GM23338 (cell line): ENCODE measurements at regions not wholly inside any gene's neighbourhood (a gene's known extent, or its start where the extent isn't known, plus 50 kb on each side); places are given as distances from the start of the nearest gene placed in this dataset.

Experiments used
- ATAC-seq: fragments of 200-7000 bp; cut with Tn5 transposase; 3 replicates; pipeline ENCODE4 v1.9.1; 2020
- DNase-seq: peaks from one replicate; pipeline ENCODE4 v3.0.0-alpha.2; 2015; ENCODE audit warnings: low spot score
- H2AFZ ChIP-seq: fragments of 200-600 bp; sonication (generic); 2 replicates; pipeline ENCODE4 v1.8.0; 2016; ENCODE audit warnings: antibody characterized with exemption, mild to moderate bottlenecking, moderate library complexity
- H3F3A ChIP-seq: fragments of 200-600 bp; sonication (generic); replicated peaks from 2 replicates; pipeline ENCODE4 v1.8.0; 2017; ENCODE audit warnings: antibody characterized with exemption, mixed run types, low read depth
- H3K27ac ChIP-seq: fragments of 200-600 bp; sonication (generic); 2 replicates; pipeline ENCODE4 v1.6.1; 2016; ENCODE audit warnings: low read depth
- H3K27me3 ChIP-seq: fragments of 200-600 bp; sonication (generic); 2 replicates; pipeline ENCODE4 v1.8.0; 2016; ENCODE audit warnings: mild to moderate bottlenecking, mixed run types, moderate library complexity; ENCODE audit not compliant: insufficient read depth
- H3K36me3 ChIP-seq: fragments of 200-600 bp; sonication (generic); 2 replicates; pipeline ENCODE4 v1.8.0; 2016; ENCODE audit warnings: mild to moderate bottlenecking; ENCODE audit not compliant: insufficient read depth
- H3K4me1 ChIP-seq: fragments of 200-600 bp; sonication (generic); 2 replicates; pipeline ENCODE4 v1.8.0; 2016; ENCODE audit warnings: mild to moderate bottlenecking, moderate library complexity; ENCODE audit not compliant: insufficient read depth
- H3K4me2 ChIP-seq: fragments of 200-600 bp; sonication (generic); 2 replicates; pipeline ENCODE4 v1.7.1; 2017; ENCODE audit warnings: mixed run types
- H3K4me3 ChIP-seq: fragments of 200-600 bp; sonication (generic); 2 replicates; pipeline ENCODE4 v1.6.1; 2016; ENCODE audit warnings: mixed run types
- H3K79me2 ChIP-seq: fragments of 200-600 bp; sonication (generic); replicated peaks from 2 replicates; pipeline ENCODE4 v1.8.0; 2017; ENCODE audit warnings: mild to moderate bottlenecking; ENCODE audit not compliant: insufficient read depth
- H3K9me2 ChIP-seq: fragments of 200-600 bp; sonication (generic); 2 replicates; pipeline ENCODE4 v1.8.0; 2017; ENCODE audit not compliant: insufficient read depth
- H4K20me1 ChIP-seq: fragments of 200-600 bp; sonication (generic); replicated peaks from 2 replicates; pipeline ENCODE4 v1.8.0; 2017; ENCODE audit warnings: mild to moderate bottlenecking; ENCODE audit not compliant: insufficient read depth
- H3K27ac Mint-ChIP-seq: 2 replicates; pipeline ENCODE4 v1.8.0; 2020; ENCODE audit warnings: inconsistent platforms, mild to moderate bottlenecking, moderate library complexity, mixed read lengths
- H3K27me3 Mint-ChIP-seq: 3 replicates; pipeline ENCODE4 v1.8.0; 2022; ENCODE audit warnings: low read depth, mild to moderate bottlenecking, moderate library complexity, mixed read lengths, inconsistent platforms; ENCODE audit not compliant: insufficient read depth, poor library complexity
- H3K36me3 Mint-ChIP-seq: 3 replicates; pipeline ENCODE4 v1.8.0; 2021; ENCODE audit warnings: low read depth, mild to moderate bottlenecking, inconsistent platforms, moderate library complexity, mixed read lengths
- H3K4me1 Mint-ChIP-seq: 3 replicates; pipeline ENCODE4 v1.8.0; 2020; ENCODE audit warnings: mild to moderate bottlenecking, inconsistent platforms, mixed read lengths
- H3K4me3 Mint-ChIP-seq: 3 replicates; pipeline ENCODE4 v1.8.0; 2021; ENCODE audit warnings: moderate library complexity, mild to moderate bottlenecking, inconsistent platforms, mixed read lengths
- H3K9me3 Mint-ChIP-seq: 3 replicates; pipeline ENCODE4 v1.8.0; 2020; ENCODE audit warnings: moderate library complexity, mild to moderate bottlenecking, inconsistent platforms, mixed read lengths
- CREB1 ChIP-seq: fragments of 250-450 bp; sonication (Bioruptor Pico); IDR thresholded peaks from 2 replicates; pipeline ENCODE4 v1.5.0; 2020; ENCODE audit warnings: low read depth, mild to moderate bottlenecking, moderate library complexity
- EZH2phosphoT487 ChIP-seq: fragments of 200-600 bp; sonication (generic); IDR thresholded peaks from one replicate; pipeline ENCODE4 v1.8.1; 2018; ENCODE audit warnings: antibody characterized with exemption; ENCODE audit not compliant: unreplicated experiment
- JUNB ChIP-seq: IDR thresholded peaks from one replicate; pipeline ENCODE4 v1.6.1; 2016; ENCODE audit warnings: antibody characterized with exemption; ENCODE audit not compliant: unreplicated experiment
- NANOG ChIP-seq: IDR thresholded peaks from 2 replicates; pipeline ENCODE4 v1.6.1; 2016; ENCODE audit warnings: antibody characterized with exemption, borderline replicate concordance
- POLR2AphosphoS5 ChIP-seq: IDR thresholded peaks from 2 replicates; pipeline ENCODE4 v1.6.1; 2016; ENCODE audit warnings: antibody characterized with exemption, low read depth
- REST ChIP-seq: IDR thresholded peaks from one replicate; pipeline ENCODE4 v1.6.1; 2018; ENCODE audit warnings: antibody characterized with exemption; ENCODE audit not compliant: unreplicated experiment
- STAT1 ChIP-seq: IDR thresholded peaks from one replicate; pipeline ENCODE4 v1.6.1; 2016; ENCODE audit warnings: antibody characterized with exemption; ENCODE audit not compliant: unreplicated experiment
- ZNF114 ChIP-seq: fragments of 250-450 bp; sonication (Bioruptor Pico); IDR thresholded peaks from 2 replicates; pipeline ENCODE4 v1.5.0; 2020; ENCODE audit warnings: mild to moderate bottlenecking, moderate library complexity
- ZNF331 ChIP-seq: fragments of 250-450 bp; sonication (Bioruptor Pico); IDR thresholded peaks from 2 replicates; pipeline ENCODE4 v1.5.0; 2020; ENCODE audit warnings: low read depth, mild to moderate bottlenecking, moderate library complexity
- TF ChIP-seq, protein P1 (sequence below): IDR thresholded peaks from 2 replicates; pipeline ENCODE4 v1.6.1; 2016; ENCODE audit warnings: antibody characterized with exemption
- TF ChIP-seq, protein P2 (sequence below): fragments of 250-450 bp; sonication (Bioruptor Pico); IDR thresholded peaks from 2 replicates; pipeline ENCODE4 v1.5.0; 2020; ENCODE audit warnings: mild to moderate bottlenecking, moderate library complexity
- TF ChIP-seq, protein P3 (sequence below), 2 experiments: fragments of 200-600 bp in 1 of 2; sonication (generic) in 1 of 2; conservative IDR thresholded peaks; 2 replicates each; pipeline versions ENCODE4 v1.5.1 to v1.6.1; 2016 to 2017; ENCODE audit warnings: antibody characterized with exemption in 2 of 2, low read depth in 2 of 2, mild to moderate bottlenecking in 2 of 2, moderate library complexity in 1 of 2

DNA sequence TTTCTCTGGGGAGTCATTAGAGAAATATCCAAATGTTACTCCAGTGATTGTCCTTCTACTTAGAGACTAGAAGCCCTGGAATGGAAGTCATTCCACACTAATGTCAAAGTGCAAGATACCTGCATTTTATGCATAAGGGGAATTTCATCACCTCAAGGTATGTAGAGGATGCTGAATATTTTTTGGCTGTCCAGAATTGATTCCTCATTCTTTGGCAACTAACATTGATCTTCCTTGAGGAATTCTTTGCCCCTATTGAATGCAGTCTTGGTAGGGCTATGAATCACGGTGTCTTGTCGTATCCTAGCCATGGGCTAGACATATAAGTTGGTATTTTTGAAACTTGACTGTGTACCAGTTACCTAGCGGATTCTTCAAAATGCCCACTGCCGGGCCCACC lies 271.1 kb downstream of the CNTN3 start (continued):
- TF ChIP-seq, protein P1, sequence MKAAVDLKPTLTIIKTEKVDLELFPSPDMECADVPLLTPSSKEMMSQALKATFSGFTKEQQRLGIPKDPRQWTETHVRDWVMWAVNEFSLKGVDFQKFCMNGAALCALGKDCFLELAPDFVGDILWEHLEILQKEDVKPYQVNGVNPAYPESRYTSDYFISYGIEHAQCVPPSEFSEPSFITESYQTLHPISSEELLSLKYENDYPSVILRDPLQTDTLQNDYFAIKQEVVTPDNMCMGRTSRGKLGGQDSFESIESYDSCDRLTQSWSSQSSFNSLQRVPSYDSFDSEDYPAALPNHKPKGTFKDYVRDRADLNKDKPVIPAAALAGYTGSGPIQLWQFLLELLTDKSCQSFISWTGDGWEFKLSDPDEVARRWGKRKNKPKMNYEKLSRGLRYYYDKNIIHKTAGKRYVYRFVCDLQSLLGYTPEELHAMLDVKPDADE = no peak

DNA sequence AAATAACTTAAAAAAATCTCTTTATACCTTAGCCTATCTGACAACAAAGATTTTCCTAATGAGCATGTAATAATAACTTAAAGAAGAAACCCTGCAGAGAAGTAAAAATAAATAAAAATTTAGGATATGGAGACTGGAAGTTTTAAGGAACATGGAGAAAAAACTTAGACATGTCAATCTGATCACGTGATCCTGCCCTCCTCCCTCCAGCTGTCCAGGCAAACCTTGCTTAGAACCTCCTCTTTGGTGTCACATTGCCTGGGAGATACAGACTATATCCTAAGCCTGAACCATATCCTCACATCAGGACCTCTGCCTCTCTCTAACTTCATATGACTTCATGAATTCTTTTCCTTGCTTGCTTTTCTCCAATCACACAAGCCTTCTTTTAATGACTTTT lies 275.5 kb downstream of the CNTN3 start:
- Histone ChIP-seq H3K4me3 (no peak overlapping the region), H4K20me1 (no peaks in the 10 kb centered on the region), H3K4me1 (no peaks in the 10 kb centered on the region), H3K4me2 (no peak overlapping the region), H3F3A (no peaks in the 10 kb centered on the region), H2AFZ (no peak overlapping the region), H3K27ac (no peak overlapping the region), H3K36me3 (no peaks in the 10 kb centered on the region), H3K79me2 (no peaks in the 10 kb centered on the region), H3K9me2 (peaks cover 3% of the 10 kb centered on the region; the same call in 1 of the 2 replicates), H3K27me3 (no peaks in the 10 kb centered on the region)
- ATAC-seq (no peak), DNase-seq (no peak)
- Mint-ChIP-seq H3K4me1 (no peaks in the 10 kb centered on the region), H3K27ac (no peak overlapping the region), H3K36me3 (no peaks in the 10 kb centered on the region), H3K27me3 (no peaks in the 10 kb centered on the region), H3K9me3 (no peaks in the 10 kb centered on the region), H3K4me3 (no peak overlapping the region)
- TF ChIP-seq POLR2AphosphoS5 (no peak), REST (no peak), ZNF114 (CRISPR knock-in tag) (no peak), NANOG (no peak), EZH2phosphoT487 (no peak), STAT1 (no peak), JUNB (no peak), ZNF331 (CRISPR knock-in tag) (no peak), CREB1 (CRISPR knock-in tag) (no peak)
- TF ChIP-seq, protein P2, sequence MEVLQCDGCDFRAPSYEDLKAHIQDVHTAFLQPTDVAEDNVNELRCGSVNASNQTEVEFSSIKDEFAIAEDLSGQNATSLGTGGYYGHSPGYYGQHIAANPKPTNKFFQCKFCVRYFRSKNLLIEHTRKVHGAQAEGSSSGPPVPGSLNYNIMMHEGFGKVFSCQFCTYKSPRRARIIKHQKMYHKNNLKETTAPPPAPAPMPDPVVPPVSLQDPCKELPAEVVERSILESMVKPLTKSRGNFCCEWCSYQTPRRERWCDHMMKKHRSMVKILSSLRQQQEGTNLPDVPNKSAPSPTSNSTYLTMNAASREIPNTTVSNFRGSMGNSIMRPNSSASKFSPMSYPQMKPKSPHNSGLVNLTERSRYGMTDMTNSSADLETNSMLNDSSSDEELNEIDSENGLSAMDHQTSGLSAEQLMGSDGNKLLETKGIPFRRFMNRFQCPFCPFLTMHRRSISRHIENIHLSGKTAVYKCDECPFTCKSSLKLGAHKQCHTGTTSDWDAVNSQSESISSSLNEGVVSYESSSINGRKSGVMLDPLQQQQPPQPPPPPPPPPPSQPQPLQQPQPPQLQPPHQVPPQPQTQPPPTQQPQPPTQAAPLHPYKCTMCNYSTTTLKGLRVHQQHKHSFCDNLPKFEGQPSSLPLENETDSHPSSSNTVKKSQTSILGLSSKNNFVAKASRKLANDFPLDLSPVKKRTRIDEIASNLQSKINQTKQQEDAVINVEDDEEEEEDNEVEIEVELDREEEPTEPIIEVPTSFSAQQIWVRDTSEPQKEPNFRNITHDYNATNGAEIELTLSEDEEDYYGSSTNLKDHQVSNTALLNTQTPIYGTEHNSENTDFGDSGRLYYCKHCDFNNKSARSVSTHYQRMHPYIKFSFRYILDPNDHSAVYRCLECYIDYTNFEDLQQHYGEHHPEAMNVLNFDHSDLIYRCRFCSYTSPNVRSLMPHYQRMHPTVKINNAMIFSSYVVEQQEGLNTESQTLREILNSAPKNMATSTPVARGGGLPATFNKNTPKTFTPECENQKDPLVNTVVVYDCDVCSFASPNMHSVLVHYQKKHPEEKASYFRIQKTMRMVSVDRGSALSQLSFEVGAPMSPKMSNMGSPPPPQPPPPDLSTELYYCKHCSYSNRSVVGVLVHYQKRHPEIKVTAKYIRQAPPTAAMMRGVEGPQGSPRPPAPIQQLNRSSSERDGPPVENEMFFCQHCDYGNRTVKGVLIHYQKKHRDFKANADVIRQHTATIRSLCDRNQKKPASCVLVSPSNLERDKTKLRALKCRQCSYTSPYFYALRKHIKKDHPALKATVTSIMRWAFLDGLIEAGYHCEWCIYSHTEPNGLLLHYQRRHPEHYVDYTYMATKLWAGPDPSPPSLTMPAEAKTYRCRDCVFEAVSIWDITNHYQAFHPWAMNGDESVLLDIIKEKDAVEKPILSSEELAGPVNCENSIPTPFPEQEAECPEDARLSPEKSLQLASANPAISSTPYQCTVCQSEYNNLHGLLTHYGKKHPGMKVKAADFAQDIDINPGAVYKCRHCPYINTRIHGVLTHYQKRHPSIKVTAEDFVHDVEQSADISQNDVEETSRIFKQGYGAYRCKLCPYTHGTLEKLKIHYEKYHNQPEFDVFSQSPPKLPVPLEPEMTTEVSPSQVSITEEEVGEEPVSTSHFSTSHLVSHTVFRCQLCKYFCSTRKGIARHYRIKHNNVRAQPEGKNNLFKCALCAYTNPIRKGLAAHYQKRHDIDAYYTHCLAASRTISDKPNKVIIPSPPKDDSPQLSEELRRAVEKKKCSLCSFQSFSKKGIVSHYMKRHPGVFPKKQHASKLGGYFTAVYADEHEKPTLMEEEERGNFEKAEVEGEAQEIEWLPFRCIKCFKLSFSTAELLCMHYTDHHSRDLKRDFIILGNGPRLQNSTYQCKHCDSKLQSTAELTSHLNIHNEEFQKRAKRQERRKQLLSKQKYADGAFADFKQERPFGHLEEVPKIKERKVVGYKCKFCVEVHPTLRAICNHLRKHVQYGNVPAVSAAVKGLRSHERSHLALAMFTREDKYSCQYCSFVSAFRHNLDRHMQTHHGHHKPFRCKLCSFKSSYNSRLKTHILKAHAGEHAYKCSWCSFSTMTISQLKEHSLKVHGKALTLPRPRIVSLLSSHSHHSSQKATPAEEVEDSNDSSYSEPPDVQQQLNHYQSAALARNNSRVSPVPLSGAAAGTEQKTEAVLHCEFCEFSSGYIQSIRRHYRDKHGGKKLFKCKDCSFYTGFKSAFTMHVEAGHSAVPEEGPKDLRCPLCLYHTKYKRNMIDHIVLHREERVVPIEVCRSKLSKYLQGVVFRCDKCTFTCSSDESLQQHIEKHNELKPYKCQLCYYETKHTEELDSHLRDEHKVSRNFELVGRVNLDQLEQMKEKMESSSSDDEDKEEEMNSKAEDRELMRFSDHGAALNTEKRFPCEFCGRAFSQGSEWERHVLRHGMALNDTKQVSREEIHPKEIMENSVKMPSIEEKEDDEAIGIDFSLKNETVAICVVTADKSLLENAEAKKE (CRISPR knock-in tag) = no peak
- TF ChIP-seq, protein P3, sequence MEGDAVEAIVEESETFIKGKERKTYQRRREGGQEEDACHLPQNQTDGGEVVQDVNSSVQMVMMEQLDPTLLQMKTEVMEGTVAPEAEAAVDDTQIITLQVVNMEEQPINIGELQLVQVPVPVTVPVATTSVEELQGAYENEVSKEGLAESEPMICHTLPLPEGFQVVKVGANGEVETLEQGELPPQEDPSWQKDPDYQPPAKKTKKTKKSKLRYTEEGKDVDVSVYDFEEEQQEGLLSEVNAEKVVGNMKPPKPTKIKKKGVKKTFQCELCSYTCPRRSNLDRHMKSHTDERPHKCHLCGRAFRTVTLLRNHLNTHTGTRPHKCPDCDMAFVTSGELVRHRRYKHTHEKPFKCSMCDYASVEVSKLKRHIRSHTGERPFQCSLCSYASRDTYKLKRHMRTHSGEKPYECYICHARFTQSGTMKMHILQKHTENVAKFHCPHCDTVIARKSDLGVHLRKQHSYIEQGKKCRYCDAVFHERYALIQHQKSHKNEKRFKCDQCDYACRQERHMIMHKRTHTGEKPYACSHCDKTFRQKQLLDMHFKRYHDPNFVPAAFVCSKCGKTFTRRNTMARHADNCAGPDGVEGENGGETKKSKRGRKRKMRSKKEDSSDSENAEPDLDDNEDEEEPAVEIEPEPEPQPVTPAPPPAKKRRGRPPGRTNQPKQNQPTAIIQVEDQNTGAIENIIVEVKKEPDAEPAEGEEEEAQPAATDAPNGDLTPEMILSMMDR (conservative IDR thresholded peaks at IDR 0.05; ENCODE audit: low read depth in 2 of 2) = no peak
- TF ChIP-seq, protein P1 = no peak
